ENCODE measurements at regions not wholly inside any gene's neighbourhood (a gene's known extent, or its start where the extent isn't known, plus 50 kb on each side); places are given as distances from the start of the nearest gene placed in this dataset.
A peak's percentile ranks its signal among the peaks of the same experiment; 100 is the strongest.
"Not testable (repeated sequence)": the region's sequence is repeated elsewhere in the genome, so short reads cannot be mapped to it uniquely, and the experiment has no call there.

DNA sequence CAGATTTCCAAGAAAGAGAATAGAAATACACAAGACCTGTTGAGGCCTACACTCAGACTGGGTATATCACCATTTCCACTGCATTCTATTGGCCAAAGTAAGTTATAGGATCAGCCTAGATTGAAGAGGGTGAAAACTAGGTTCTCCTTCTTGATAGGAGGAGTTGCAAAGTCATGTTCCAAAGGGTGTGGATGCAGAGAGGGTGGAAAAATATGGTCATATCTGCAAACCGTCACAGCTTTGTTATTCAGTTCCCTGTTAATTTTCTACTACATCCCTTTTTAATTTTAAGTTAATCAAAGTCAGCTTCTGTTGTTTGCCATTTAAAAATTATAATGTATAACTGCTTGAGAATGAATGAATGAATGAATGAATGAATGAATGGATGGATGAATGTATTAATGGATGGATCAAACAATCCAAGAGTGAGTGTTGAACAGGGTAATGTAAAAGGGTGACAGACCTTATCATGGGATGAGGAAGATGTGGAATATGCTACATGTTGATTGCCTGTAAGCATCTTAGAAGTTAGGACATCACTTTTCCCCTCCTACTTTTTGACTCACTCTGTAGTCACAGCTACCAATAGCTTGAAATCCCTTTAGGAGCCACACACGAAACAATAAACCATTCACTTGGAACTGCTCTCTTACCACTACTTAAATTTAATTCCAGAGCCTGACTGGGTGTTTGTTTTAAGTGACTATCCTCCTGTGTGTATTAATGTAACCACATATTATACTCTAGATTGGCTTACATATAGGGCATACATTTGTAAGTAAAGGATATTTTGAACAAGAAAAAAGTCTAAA is 121.5 kb downstream of the CCDC34 start:
- no peak for DNase-seq

DNA sequence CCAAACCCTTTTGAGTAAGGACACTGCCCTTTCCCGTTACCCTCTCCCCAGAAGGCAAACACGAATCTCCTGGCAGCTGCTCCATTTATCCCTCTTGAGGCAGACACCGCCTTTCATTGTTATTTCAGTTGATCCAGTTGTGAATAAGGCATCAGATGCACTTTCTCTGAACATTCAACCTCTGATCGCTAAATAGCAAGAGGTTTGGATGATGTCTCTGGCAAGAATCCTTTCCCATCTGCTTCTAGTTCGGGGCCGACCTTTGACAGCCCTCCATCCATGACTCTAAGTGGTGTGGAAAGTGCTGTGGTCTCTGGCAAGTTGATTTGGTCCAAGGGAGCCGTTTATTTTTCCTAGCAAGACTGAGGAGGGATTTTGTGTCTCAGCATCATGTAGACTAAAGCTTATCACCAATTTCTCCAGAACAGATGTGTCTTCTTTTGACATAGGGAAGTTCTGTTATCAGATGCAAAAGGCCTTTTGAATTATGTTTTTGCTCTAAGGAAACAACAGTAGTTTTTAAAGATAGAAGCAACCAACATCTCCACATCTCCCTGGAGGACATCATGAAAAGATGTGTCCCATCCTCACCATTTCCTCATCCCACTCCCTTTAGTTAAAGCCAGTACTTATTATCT is 123.6 kb downstream of the CCDC34 start:
- no peak for DNase-seq

DNA sequence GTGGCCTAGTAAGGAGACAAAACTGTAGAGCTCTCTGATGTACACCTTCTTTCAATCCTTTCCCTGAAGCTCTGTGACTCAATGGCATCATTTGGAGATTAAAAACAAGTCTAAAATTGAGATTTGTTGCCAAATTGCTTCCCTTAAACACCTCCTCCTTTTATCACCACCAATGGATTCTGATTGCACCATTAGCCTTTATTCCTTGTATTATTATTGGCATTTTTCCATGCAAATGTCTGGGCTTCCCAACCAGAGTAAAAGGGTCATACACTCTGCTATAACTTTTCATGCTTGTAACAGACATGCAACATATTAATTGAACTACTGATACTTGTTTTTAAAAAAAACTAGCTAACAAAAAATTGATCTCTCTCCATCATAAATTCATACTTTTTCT is 124.2 kb downstream of the CCDC34 start:
- DNase-seq: no peak

DNA sequence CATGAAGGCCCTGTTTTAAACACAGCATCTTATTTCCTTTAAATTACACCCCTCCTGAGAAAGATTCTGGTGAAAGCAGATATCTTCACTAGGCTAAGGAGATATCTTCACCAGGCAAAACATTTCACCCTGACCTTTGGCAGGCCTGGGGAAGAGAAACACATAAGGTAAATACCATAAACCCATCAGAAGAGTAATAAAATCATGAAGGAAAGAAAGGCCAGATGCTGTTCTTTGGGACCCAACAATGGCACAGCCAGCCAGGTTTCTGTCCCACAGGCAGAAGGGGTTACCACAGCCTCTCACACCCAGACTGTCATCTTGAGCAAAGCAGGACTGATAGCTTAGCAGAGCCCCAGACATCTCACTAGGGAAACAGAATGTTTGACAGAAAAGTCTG is 125.4 kb downstream of the CCDC34 start:
- no peak for DNase-seq

DNA sequence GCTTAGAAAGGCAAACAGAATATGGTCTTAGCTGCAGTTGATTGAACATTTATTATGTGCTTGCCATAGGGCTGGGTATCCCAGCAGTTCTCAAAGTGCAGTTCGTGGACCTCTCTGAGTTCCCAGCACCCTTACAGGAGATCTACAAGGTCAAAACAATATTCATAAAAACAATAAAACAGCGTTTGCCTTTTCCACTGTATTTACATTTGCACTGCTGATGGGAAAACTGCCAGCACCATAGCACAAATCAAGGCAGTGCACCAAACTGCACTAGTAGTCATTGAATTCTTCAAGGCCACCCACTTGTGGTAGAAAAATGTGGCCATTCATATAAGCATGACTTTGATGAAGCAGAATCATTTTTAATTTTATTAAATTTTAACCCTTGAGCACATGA is 128.1 kb downstream of the CCDC34 start:
- DNase-seq: no peak

DNA sequence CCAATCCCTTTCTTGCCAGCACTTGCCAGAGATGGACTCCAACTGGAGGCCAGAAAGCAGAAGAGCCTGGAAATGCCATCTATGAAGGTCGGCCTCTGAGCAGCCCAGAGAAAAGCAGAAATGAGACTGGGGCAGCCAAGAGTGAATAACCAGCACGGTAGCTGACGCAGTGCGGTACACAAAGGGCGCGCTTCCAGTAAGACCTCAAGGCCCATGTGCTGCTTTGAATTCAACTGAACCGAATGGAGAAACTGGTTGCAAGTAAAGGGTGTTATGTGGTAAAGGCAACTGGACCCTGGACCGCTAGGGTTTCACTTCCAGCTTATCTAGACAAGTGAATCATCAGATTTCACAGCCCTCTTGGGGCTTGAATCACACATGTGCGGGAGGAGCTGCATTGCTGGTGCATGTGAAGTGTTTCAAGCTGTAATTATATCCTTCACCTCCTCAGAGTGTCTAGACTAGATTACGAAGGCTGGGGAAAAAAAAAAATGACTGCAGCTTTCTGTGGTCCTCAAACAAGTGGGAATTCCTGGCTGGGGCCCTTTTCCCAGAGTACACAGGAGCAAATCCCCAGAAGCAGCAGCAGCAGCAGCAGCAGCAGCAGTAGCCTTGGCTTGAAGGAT is 128.9 kb downstream of the CCDC34 start:
- DNase-seq: peak; percentile 14

DNA sequence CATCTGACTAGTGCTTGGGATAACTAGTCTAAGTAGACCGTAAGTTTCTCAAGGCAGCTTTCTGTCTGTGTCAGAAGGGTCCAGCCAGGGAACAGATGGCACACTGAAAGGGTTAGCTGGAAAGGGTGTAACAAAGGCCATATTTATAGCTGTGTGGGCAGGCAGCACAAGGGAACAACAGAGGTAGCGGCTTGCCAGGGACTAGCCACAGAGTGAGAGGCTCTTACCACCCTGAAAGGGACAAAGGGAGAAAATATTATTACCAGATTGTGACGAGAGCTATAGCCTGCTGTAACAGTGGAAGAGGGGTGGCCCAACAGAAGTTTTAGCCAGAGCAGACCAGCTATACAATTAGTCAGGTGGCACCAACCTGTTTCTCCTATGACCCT is 129.4 kb downstream of the CCDC34 start:
- no peak for DNase-seq

DNA sequence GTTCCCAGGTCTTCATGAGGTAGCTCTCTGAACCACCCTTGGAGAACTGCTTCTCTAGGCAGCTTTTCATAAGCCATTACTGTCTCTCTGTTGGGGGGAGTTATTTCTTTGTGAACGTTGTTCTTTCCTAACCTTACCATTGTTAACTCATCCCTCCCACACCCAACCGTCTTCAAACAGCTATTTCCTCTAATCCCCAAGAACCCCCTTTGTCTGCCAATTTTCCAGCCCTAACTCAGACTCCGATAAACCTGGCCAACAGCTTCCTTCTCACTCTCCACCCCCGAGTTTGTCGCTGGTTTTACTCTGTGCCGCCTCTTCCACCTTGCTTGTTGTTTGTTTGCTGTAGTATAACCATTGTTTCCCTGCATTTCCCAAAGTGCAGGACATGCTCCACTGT is 131.5 kb downstream of the CCDC34 start:
- DNase-seq: no peak

DNA sequence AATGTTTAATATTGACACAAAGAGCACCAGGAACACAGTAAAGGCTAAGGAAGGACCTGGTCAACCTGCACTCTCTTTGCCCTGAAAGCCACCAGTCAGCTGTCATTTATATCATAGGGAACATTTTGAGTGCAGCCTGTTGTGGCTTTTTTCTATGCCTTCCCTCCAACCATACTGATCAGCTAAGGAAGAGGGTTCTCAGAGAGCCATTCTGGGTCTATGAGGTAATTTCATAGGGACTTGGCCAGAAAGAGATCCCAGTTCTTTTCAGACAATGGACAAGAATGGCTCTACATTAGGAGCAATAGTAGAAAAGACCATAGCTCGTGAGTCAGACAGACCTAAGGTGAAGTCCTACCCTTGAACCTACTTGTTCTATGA is 132.8 kb downstream of the CCDC34 start:
- no peak for DNase-seq

DNA sequence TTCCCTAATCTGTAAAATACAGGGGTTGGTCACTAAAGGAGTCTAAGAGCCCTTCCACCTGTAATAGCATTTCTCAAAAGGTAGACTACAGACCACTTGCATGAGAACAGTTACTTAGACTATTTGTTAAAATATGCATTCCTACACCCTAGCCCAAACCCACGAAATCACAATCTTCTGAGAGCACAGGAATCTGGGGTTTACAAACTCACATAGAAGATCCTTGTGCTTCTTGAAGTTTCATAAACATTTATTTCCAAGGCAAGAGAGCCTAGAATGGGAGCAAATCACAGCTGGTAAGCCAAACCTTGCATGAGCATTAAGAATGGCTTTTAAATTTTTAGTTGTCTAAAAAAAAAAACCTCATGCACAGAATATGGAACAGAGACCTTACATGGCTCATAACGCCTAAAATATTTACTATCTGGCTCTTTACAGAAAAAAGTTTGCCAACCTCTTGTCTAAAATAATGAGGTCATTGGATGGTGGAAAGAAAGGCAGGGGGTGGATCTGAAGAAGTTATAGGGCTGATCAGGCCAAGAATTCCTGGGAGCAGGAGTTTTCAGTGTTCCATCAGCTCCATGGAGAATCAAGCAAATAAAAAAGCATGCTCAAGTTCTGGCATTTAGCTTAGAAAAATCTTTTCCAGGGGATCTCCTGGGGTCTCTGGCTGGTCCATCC is 133.4 kb downstream of the CCDC34 start:
- DNase-seq: no peak

DNA sequence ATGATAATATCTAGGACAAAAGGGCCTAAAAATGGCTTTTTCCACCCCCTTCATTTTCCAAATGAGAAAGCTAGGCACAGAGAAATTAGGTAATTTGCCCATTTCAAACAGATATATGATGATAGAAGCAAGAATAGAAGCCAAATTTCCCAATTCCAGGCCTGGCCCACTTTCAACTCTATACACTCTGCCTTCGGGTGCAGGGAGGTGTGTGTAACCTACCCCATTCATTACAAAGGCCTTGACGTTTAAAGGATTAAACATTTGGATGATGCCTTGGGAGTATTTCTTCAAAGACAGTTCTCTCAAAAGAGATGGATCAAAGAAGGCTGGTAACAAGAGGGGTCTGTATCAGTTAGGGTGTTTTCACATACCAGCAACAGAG is 134.1 kb downstream of the CCDC34 start:
- DNase-seq: no peak

DNA sequence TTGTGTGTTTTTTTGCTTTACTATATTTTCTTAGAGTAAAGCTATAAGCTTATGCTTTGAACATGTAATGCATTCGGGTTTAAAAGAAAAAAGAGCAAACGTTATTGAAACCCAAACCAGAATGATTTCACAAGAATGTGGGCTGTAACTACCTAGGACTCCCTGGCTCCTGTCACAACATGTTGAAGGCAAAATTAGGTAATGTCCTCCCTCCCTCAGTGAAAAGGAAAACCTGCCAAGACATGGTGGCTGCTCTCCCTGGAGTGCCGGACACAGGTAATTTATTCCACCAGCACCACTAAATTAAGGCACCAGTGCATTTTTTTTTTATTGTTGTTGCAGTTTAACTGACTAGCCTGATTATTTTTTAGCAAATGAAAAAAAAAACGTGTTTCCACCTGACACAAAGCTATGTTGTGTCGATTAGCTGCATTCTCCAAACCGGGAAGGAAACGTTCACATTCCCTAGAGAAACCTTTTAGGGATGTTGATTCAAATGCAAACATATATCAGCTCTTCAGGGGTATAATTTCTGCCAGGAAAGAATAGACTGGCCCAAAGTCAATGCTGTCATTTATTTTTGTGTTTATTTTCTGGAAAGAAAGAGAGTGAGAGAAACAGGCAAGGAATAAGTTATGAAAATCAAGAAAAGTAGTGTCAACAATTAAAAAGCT is 134.6 kb downstream of the CCDC34 start:
- peak; percentile 52 for DNase-seq

DNA sequence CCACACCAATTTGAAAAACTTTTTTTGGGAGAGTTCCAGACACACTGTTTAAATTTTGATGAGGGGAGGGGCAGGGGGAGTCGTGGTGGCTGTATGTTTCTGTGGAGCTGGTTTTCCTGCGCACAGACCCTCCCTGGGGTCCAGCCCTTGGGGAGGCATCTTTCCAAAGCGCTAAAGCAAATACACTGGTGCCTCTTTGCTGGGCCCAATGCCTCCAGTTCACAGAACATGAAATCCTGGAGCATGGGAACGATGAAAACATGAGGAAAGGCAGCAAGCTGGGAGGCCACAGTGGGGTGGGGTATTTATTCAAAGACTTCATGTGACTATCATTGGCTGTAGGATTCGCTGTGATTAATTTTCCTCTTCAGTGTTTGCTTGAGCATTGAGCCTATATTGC is 135.3 kb downstream of the CCDC34 start:
- DNase-seq: peak; percentile 48

DNA sequence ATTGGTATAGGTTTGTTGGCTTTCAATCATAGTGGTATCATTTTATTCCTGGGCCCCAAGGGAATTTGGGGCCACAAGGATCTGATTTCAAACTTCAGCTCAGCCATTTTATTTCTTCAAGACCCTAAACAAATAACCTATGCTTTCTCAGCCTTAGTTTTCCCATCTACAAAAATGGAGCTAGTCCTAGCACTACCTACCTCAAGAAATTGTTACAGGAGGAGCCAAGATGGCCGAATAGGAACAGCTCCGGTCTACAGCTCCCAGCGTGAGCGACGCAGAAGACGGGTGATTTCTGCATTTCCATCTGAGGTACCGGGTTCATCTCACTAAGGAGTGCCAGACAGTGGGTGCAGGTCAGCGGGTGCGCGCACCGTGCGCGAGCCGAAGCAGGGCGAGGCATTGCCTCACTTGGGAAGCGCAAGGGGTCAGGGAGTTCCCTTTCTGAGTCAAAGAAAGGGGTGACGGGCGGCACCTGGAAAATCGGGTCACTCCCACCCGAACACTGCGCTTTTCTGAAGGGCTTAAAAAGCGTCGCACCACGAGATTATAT is 143.5 kb downstream of the CCDC34 start:
- DNase-seq: not testable (repeated sequence)

DNA sequence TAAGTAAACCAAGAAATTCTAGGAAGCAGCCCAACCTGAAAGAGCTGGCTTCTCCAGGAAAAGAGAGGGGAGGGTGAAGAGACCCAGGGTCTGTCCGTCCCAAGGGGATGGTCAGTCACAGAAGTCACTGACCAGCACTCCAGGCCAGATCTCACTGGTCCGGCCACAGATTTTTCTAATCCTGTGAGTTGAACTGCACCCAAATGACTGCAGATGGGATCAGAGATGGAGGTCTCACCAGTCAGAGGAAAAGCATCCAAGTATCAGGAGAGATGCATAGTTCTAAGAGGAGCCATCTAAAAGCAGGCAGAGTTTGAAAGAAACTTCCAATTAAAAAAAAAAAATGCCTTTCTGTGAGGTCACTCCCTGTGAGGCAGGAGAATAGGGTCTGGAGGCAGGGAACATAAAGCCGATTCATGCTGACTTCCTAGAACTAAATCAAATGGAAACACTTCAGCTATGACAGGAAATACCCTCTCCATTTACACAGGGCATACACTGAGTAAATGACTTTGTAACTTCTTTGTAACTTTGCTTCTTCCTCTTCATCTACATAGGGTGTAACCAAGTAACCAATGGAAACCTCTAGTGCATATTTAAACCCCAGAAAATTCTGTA is 144.5 kb downstream of the CCDC34 start:
- no peak for DNase-seq

DNA sequence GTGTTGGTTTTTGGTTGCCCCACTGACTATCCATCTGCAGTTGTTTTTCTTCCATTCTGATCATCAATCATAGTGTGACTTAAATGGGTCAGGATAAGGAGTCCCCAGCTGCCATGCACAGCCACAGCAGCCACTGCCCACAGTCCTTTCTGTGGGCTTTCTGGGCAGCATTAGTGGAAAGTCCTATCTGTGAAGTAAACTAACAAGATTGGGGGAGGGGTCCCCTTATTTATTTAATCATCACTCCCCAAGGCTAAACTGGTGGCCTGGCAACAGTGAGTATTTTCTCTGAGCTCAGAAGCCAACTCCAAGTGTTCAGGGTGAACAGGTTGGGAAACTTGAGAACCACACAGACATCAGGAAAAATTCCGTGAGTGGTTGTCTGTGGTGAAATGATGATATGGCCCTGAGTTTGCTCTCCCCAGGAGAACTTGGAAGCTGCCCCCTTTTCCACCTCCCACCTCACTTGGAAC is 145.0 kb downstream of the CCDC34 start:
- no peak for DNase-seq

DNA sequence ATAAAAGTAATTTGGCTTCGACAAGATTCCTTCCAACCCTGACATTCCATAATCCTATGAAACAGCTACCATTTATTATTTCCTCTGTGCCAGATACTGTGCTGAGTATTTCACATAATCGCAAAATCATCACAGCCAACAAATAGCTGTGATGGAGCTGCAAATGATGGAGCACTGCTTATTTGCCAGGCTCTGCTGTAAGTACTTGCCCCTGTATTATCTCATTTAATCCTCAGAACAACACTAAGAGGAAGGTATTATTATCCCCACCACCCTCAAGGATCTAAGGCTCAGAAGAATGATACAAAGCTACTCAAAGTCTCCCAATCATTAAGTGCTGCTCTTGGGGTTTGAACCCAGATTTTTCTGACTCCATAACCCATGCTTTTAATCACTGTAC is 145.5 kb downstream of the CCDC34 start:
- DNase-seq: no peak

DNA sequence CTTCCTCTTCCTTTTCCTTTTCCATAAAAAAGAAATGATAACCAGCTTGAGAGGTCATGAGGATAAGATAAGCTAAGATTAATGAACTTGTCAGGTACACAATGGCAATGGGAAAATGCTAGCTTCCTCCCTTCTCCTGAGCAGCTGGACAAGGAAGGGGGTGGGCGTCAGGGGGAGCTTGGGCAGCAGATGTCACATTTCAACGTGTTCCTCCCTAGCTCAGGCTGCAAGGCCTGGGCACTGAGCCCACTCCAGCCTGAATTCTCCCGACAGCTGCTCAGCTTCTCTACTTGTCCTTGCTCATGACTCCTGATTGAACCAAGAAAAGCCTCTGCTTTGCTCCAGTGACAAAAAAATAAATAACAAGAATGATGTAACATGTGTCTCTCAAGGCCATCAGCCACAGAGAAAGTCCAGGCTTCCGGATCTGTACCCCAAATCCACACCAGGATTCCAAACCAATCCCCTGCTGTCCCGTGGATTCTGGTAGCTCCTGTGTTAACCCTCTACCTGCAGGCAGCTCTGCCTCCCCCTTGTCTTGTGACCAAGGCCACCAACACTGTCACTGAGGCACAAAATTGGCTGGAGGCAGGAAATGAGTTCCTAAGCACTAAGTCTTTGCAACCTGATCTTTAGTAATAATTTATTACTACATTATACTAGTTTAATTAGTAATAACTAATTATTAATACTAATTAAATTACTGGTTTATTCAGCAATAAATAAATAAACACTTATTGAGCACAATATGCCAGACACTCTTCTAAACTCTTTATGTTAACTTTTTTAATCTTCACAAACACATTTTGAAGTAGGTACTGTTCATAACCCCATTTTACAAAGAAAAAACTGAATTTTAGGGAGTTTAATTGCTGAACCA is 146.5 kb downstream of the CCDC34 start:
- DNase-seq: peak; percentile 39

DNA sequence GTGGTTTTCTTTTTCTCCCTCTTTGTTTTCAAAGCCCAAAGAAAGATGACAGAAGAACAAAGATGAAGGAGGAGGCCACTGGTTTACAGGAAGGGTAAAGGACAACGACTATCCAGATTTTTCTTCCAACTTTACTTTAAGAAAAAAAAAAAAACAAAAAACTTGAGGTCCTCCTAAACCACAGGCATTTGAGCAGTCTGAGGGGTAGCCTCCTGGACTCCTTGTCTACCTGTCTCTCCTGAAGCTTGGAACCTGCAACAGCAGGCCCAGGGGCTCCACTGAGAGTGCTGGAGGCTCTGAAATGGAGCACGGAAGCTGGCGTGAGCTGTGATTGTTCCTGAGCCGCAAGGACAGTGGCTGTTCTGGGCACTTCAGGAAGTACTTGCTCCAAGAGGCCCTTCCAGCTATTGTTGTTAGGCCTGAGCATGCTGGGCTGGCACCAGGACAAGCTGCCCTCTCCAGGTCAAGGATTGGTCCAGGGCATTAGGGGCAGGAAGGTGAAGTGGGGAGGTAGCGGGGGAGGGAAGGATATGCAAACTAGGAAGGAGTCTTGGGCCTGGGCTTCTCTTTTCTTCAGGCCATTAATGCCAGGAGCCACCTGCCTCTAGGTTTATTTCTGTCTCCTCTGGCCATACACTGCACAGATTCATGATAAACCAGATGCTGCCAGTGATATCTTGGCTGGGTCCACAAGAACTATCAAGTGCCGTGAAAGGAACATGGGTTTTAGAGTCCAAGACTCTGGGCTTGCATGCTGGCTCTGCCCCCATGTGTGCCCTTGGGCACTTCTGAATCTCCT is 147.3 kb downstream of the CCDC34 start:
- no peak for DNase-seq

DNA sequence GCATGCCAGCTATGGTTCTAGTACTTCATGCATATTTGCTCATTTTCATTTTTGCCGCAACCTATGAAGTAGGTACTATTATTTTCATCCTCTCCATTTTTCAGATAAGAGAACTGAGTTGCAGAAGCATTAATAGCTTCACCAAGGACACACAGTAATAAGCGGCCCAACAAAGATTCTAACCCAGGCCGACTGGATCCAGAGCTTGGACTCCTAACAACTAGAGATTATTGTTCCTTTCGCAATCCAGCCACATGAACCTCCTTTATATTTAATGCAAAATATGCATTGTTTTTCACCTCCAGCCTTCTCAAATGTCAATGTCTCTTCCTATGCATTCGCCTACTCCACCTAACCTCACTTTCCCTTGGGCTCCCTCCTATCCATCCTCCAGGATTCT is 148.3 kb downstream of the CCDC34 start:
- DNase-seq: no peak
